ENCODE measurements at regions not wholly inside any gene's neighbourhood (a gene's known extent, or its start where the extent isn't known, plus 50 kb on each side); places are given as distances from the start of the nearest gene placed in this dataset.

DNA sequence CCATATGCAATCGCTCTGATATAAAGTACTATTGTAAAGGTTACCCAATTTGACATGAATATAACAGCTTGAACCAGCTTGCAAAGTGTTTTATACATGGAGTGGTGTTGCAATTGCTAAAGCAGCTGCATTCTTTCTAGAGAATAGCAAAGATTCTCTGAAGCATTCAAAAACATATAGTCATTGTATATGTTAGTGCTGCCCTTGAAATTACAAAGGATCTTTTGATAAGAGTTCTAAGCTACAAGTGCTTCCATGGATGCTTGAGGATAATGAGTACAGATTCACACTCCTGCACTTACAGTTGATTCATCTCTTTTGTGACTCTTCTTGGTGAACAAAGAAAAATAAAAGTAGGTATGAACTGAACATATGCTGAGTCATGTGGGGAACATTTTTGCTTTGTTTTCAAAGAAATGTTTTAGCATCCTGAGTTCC is 175.7 kb downstream of the ALDH8A1 start:
- Histone ChIP-seq H3K36me3 (ENCODE audit: control insufficient read depth, low read length) (no peaks in the 10 kb centered on the region), H3K4me3 (ENCODE audit: low read length) (no peak overlapping the region), H3K9me2 (replicated peaks; ENCODE audit: control insufficient read depth, low read length) (no peaks in the 10 kb centered on the region), H3K79me2 (ENCODE audit: control insufficient read depth, low read length) (no peaks in the 10 kb centered on the region), H3K4me2 (ENCODE audit: low read length) (no peak overlapping the region), H3K27ac (ENCODE audit: low read depth, low read length) (no peak overlapping the region), H3K9me3 (ENCODE audit: control insufficient read depth, insufficient read depth, low read length) (no peaks in the 10 kb centered on the region), H4K20me1 (ENCODE audit: control insufficient read depth, insufficient read depth, low read depth, low read length) (no peaks in the 10 kb centered on the region), H3K4me1 (ENCODE audit: control insufficient read depth, low read length) (no peaks in the 10 kb centered on the region), H3F3A (ENCODE audit: control insufficient read depth, insufficient read depth) (no peaks in the 10 kb centered on the region), H3K27me3 (ENCODE audit: control insufficient read depth, low read length) (no peaks in the 10 kb centered on the region)
- no peak for TF ChIP-seq EZH2phosphoT487 (IDR thresholded peaks at IDR 0.05; ENCODE audit: borderline replicate concordance, low read length)
- TF ChIP-seq, protein P1, sequence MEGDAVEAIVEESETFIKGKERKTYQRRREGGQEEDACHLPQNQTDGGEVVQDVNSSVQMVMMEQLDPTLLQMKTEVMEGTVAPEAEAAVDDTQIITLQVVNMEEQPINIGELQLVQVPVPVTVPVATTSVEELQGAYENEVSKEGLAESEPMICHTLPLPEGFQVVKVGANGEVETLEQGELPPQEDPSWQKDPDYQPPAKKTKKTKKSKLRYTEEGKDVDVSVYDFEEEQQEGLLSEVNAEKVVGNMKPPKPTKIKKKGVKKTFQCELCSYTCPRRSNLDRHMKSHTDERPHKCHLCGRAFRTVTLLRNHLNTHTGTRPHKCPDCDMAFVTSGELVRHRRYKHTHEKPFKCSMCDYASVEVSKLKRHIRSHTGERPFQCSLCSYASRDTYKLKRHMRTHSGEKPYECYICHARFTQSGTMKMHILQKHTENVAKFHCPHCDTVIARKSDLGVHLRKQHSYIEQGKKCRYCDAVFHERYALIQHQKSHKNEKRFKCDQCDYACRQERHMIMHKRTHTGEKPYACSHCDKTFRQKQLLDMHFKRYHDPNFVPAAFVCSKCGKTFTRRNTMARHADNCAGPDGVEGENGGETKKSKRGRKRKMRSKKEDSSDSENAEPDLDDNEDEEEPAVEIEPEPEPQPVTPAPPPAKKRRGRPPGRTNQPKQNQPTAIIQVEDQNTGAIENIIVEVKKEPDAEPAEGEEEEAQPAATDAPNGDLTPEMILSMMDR (IDR thresholded peaks at IDR 0.05; ENCODE audit: low read depth, low read length, poor library complexity, severe bottlenecking) = no peak

DNA sequence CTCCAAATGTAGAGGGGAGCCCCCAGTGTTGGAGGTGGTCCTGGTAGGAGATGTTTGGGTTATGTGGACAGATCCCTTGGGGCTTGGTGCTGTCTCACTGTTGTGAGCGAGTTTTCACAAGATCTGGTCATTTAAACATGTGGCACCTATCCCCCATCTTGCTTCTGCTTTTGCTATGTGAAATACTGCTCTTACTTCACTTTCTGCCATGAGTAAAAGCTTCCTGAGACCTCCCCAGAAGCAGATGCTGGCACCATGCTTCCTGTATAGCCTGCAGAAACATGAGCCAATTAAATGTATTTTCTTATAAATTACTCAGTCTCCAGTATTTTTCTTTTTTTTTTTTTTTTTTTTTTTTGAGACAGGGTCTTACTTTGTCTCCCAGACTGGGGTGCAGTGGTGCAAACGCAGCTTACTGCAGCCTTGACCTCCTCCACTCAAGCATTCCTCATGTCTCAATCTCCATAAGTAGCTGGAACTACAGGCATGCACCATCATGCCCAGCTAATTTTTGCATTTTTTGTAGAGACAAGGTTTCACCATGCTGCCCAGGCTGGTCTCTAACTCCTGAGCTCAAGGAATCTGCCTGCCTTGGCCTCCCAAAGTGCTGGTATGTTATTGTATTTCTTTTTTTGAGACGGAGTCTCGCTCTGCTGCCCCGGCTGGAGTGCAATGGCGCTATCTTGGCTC is 177.1 kb downstream of the ALDH8A1 start:
- Histone ChIP-seq H3K79me2 (ENCODE audit: control insufficient read depth, low read length) (no peaks in the 10 kb centered on the region), H3K9me3 (ENCODE audit: control insufficient read depth, insufficient read depth, low read length) (no peaks in the 10 kb centered on the region), H3F3A (ENCODE audit: control insufficient read depth, insufficient read depth) (no peaks in the 10 kb centered on the region), H3K36me3 (ENCODE audit: control insufficient read depth, low read length) (no peaks in the 10 kb centered on the region), H4K20me1 (ENCODE audit: control insufficient read depth, insufficient read depth, low read depth, low read length) (no peaks in the 10 kb centered on the region), H3K4me2 (ENCODE audit: low read length) (no peak overlapping the region), H3K9me2 (replicated peaks; ENCODE audit: control insufficient read depth, low read length) (no peaks in the 10 kb centered on the region), H3K4me3 (ENCODE audit: low read length) (no peak overlapping the region), H3K27ac (ENCODE audit: low read depth, low read length) (no peak overlapping the region), H3K27me3 (ENCODE audit: control insufficient read depth, low read length) (no peaks in the 10 kb centered on the region), H3K4me1 (ENCODE audit: control insufficient read depth, low read length) (no peaks in the 10 kb centered on the region)
- TF ChIP-seq, protein P1 (IDR thresholded peaks at IDR 0.05; ENCODE audit: low read depth, low read length, poor library complexity, severe bottlenecking) = no peak
- TF ChIP-seq EZH2phosphoT487 (IDR thresholded peaks at IDR 0.05; ENCODE audit: borderline replicate concordance, low read length) = no peak

DNA sequence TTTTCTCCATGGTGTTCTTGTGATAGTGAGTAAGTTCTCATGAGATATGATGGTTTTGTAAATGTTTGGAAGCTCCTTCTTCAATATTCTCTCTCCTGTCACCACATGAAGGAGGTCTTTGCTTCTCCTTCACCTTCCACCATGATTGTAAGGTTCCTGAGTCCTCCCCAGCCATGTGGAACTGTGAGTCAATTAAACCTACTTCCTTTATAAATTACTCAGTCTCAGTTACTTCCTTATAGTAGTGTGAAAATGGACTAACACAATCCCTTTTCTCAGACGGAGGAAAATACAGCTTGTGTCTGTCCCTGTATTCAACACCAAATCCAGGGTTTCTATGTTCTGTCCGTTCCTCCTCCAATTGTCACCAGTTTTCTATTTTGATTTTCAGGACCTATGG is 181.0 kb downstream of the ALDH8A1 start:
- Histone ChIP-seq H3K9me2 (replicated peaks; ENCODE audit: control insufficient read depth, low read length) (no peaks in the 10 kb centered on the region), H3K79me2 (ENCODE audit: control insufficient read depth, low read length) (no peaks in the 10 kb centered on the region), H3K9me3 (ENCODE audit: control insufficient read depth, insufficient read depth, low read length) (no peaks in the 10 kb centered on the region), H4K20me1 (ENCODE audit: control insufficient read depth, insufficient read depth, low read depth, low read length) (no peaks in the 10 kb centered on the region), H3K36me3 (ENCODE audit: control insufficient read depth, low read length) (no peaks in the 10 kb centered on the region), H3K4me1 (ENCODE audit: control insufficient read depth, low read length) (no peaks in the 10 kb centered on the region), H3K27ac (ENCODE audit: low read depth, low read length) (no peak overlapping the region), H3K4me3 (ENCODE audit: low read length) (no peak overlapping the region), H3K27me3 (ENCODE audit: control insufficient read depth, low read length) (no peaks in the 10 kb centered on the region), H3F3A (ENCODE audit: control insufficient read depth, insufficient read depth) (no peaks in the 10 kb centered on the region), H3K4me2 (ENCODE audit: low read length) (no peak overlapping the region)
- TF ChIP-seq, protein P1 (IDR thresholded peaks at IDR 0.05; ENCODE audit: low read depth, low read length, poor library complexity, severe bottlenecking) = no peak

Measured in DOHH2 (cell line).